HG03378 (cell line): ENCODE measurements at regions not wholly inside any gene's neighbourhood (a gene's known extent, or its start where the extent isn't known, plus 50 kb on each side); places are given as distances from the start of the nearest gene placed in this dataset.
"Not testable (repeated sequence)": the region's sequence is repeated elsewhere in the genome, so short reads cannot be mapped to it uniquely, and the experiment has no call there.

ENCODE experiments used
- ATAC-seq: cut with Tn5 transposase; IDR thresholded peaks from one replicate; pipeline ENCODE4 v1.9.1; 2021; ENCODE audit warnings: mild to moderate bottlenecking, moderate library complexity; ENCODE audit not compliant: unreplicated experiment

GRCh38 chr2:60358476-60358875, 195.0 kb downstream of the BCL11A start:
- ATAC-seq = no peak

DNA sequence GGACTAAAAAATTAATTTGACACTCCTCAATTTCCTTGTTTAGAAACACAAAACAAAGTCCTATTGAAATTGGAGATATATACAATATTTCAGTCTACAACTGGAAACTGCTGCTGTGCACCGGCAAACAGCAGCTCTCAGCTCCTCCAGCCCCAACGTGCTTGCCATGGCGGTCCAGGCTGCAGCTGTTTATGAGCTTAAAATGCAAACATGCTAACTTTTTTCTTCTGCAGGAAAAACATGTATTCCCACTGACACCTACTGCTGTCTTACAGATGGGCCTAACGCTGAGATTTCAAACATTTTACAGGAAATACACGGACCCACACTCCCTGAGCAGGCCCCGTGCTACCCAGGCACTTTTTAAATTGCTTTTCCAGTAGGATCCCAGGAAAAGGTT, 195.5 kb downstream of the BCL11A start:
- ATAC-seq = no peak

DNA sequence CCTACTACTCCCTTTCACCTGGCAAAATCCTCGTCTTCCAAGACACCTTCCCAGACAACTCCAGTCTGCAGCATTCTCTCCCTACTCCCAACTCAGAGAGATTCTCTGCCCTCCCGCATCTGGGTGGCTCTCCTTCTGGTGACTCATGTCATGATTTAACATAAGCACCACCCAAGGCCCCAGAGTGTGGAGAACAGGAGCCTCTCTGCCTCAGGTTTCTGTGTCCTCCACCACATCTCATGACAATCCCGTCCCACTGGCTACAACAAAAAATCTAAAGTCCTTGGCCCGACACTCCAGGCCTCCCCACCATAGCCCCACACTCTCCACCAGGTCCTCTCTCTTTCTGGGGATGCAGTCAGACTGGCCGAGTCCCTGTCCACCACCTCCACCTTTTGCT, 197.1 kb downstream of the BCL11A start:
- ATAC-seq = no peak

DNA sequence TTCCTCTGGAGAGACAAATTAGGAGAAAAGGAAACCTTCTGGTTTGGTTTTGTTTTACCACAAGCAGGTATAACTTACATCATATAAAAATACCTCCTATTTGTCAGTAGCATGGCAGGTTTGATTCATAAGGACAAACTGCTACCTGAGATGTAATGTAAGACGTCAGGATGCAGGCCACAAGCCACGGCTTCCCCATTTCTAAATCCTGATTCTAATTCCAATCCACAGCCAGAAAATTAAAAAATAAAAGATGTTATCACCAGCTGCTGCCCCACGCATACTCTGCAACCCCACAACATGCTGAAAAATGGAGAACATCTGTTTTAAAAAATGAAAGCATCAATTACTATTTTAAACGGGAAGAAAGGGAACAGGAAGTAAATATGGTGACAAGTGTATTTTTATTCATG, 197.6 kb downstream of the BCL11A start:
- no peak for ATAC-seq

GRCh38 chr2:60354713-60355112, 198.7 kb downstream of the BCL11A start:
- ATAC-seq = no peak

- peak; percentile 32 for ATAC-seq
Measured at GRCh38 chr2:60353863-60354262, 199.6 kb downstream of the BCL11A start.

GRCh38 chr2:60353406-60353800, 200.1 kb downstream of the BCL11A start:
- ATAC-seq = peak; percentile 1

DNA sequence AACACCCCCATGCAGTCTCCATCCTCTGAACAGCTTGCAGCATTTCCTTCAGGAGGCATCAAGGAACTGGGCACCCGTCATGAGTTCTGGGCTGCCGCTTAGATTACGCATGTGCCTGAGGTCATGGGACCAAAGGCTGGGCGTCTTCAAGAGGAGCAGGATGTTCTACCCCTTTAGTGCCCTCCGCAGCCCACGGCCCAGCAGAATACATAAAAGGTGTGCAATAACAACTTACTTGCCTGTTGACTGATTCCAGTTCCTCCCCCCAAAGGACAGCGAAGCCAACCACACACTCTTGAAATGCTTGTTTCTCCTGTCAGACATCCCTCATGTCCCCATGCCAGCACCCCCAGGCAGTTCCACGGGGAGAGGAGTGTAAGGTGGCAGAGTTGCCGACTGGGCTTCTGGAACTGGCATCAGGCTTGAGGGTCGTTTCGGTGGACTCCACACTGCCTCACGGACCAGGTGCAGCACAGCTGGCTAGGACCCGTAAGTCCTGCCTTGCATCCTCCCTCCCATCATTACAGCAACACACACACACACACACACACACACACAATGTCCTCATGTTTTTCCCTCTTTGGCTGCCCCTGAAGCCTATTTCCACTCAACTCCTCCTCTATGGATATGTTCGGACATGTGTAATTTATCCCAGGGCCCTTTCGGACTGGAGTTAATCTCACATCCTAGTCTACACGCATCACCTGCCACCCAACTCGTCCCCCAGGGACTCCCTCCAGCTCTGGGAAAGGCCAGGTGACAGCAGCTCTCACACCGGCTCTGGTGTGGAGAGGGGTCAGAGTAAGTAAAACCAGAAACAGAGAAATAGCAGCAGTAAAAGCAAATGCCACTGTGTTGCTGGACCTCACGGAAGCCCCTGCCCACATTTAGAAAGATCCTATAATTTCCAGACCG, 200.7 kb downstream of the BCL11A start:
- ATAC-seq = peak; percentile 24

- ATAC-seq = no peak
Measured at GRCh38 chr2:60351802-60352201, 201.7 kb downstream of the BCL11A start.

GRCh38 chr2:60351321-60351720, 202.1 kb downstream of the BCL11A start:
- no peak for ATAC-seq

DNA sequence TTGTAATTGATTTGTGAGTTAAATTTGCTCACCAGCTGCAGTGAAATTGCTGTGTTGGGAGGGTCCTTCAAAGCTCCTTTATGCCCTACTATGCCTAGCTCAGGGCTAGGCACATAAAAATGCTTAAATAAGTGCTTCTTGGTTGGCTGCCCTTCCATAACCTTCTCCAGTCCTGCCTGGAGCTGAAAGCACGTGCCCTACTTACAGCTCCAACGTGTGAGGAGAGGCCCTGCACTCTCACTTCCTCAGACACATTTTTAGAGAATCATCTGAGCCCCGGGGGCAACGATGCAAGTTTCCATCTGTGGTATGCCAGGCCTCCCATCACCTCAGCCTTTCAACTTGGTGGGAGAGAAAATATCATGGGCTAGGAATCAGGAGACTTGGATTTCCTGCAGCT, 202.7 kb downstream of the BCL11A start:
- ATAC-seq = no peak

DNA sequence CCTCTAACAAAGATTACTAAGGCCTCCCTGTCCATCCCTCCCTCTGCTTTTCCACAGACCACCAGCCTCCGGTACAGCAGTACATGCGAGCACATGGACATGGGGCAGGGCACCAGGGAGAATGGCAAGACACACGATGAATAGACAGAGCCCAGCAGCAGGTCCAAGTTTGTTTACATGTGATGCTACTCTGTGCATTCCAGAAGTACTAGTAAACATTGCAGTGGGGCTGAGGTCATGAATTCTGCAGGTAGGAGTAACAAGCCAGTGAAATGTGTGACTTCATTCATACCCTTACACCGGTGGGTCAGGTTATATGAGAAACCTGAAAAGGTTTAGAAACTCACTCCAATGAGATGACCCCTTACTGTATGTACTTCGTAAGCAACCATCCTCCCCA, 205.7 kb downstream of the BCL11A start:
- ATAC-seq = no peak

- not testable (repeated sequence) for ATAC-seq
Measured at GRCh38 chr2:60342491-60342890, 211.0 kb downstream of the BCL11A start.

DNA sequence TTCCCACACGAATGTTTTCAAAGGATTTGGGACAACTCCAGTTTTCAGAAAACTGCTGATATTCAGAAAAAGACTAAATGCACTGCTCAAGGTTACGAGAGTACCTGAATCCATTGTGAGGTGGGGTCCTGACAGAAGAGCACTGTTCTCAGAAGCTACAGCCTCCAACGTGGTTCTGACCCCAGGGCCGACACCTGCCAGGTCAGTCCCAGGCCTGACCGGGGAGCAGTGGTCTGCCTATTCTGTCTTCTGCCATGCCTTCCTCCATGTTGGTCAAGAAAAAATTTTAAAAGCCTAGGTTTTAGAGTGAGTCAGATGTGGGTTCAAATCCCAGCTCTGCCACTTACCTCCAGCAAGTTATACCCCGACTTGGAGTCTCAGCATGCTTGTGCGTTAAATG, 212.3 kb downstream of the BCL11A start:
- no peak for ATAC-seq

GRCh38 chr2:60339286-60339685, 214.2 kb downstream of the BCL11A start:
- no peak for ATAC-seq

DNA sequence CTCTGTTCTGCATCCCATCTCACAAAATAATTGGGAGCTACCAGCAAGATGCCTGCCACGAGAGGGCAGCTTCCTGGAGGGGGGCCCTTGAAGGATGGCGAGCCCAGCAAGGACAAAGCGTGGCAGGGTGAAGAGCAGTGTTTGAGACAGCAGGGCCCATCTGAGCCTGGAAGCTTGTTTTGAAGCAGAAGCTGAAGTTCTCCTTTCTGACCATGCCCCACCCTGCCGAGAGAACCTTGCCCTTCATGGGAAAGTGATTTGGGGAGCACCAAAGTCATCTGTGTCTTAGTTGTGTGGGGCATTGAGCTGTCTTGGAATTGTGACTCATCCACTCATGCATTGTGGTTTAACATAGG, 216.3 kb downstream of the BCL11A start:
- peak; percentile 47 for ATAC-seq

DNA sequence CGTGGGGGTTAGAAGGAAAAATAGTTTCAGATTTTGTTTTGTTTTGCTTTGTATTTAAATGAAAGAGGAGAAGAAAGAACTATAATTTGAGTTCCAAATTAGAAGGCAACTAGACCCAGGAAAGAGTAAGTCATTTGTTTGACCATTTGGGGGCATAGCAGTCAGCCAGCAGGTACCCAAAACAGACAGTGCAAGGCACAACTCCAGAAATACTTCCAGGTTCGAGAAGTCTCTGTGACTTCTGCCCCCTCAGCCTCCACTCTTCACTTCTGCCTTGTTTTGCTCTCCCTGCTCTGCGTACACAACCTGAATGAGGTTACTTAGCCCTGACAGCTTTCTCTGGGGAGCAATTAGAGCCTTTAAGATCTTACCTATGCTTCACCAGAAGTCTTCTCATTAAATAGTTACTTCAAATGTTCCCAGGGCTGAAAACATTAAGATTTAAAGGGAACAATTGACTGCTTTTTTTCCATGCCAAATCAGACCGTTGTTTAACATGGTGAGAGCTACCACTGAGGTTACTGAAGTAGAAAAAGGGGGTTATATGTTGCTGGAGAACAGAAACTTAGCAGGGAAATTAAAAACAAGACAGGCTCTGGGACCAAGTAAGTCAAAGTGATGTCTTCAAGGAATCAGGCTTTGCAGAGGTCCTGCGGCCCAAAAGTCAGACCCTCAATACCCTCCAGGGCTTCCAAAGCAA, 216.9 kb downstream of the BCL11A start:
- no peak for ATAC-seq

DNA sequence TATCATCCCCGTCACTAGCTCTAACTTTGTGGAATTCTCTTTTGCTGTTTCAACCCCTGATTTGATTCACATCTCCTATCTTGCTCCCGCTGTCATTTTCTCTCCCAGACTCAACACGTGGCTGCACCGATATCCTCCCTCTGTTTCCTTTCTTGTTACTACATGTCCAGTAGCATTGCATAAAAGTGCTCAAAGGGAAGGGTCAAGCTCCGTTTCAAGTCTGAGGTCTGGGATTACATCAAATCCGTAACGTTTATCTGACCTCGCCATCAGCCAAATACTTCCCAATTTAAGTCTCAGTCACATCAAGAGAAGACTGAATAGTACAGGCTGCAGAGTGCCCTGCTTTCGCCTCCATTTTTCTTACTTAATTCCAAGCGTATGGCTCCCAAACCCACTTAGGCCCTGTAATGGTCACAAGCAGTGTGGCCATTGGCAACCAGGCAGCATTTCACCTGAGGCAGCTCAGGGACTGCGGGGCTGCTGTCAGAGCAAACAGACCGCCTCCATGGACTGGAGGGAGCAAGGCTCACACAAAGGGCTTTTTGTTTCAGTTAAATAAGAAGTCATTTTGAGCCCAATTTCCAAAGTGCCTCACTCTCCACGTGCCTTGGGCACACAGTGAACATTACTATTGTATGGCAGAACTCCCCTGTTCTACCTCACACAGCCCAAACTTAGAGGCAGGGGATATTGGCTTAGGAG, 217.8 kb downstream of the BCL11A start:
- no peak for ATAC-seq

DNA sequence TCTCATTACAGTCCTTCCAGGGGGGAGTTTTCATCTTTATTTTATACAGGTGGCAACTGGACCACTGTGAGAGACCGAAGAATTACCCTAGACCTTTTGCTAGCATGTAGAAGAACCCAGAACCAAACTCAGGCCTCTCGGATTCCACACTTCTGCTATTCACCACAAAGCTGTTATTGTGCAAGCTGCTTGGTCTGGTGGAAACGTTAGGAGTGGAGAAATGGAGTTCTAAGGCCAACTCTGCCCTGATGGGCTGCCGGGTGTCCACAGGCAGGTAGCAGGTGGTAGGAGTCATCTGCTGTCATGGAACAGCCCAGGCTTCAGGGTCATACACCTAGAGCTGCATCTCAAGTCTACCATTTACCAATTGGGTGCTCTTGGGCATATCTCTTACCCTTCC, 218.8 kb downstream of the BCL11A start:
- ATAC-seq = no peak

DNA sequence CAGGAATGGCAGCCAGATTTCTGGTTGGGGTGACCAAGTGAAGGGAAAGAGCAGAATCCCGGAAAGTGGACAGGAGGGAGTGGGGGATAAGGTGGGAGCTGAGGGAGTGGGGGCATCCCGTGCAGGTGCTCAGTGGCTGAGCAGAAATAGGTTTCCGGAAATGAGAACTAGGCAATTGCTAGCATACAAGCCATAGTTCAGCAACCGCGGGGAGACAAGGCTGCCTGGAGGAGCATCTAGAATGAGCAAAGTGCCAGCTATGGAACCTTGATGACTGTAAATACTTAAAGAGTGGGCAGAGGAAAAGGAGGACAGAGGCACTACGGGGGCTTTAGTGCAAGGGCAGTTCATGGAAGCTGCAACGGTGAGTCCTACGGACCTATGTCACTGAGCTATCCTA, 220.2 kb downstream of the BCL11A start:
- ATAC-seq = no peak

- ATAC-seq = no peak
Measured at GRCh38 chr2:60331115-60331809, 222.2 kb downstream of the BCL11A start.
